IMR-90 (cell line): ENCODE measurements at regions not wholly inside any gene's neighbourhood (a gene's known extent, or its start where the extent isn't known, plus 50 kb on each side); places are given as distances from the start of the nearest gene placed in this dataset.

Source experiments
- ATAC-seq: fragments of 200-7000 bp; cut with Tn5 transposase; 2 replicates; pipeline ENCODE4 v1.9.1; 2020; ENCODE audit warnings: low read depth, mild to moderate bottlenecking, moderate library complexity
- BruUV-seq: library from RNA; stranded (reverse); fragments of 400-500 nt; replicated peaks from 2 replicates; lab custom pipeline; 2021; lab: Mats Ljungman, UMichigan
- CTCF ChIA-PET: fragments of 300-600 bp; formaldehyde crosslinking; extraction: SDS; loops from one replicate; lab custom pipeline; 2021; ENCODE audit warnings: antibody characterized with exemption; lab: Yijun Ruan, JAX
- POLR2A ChIA-PET: fragments of 300-600 bp; sonication (Branson Sonifier 250); formaldehyde crosslinking; loops from one replicate; lab custom pipeline; 2022; ENCODE audit warnings: antibody characterized with exemption; ENCODE audit not compliant: unreplicated experiment; lab: Charles Lee
- DNase-seq: peaks from one replicate; pipeline ENCODE4 v3.0.0; 2013
- H2AFZ ChIP-seq: replicated peaks from 2 replicates; pipeline ENCODE3; 2013; ENCODE audit warnings: low read length, mild to moderate bottlenecking; ENCODE audit not compliant: poor library complexity
- H2AK5ac ChIP-seq: 2 replicates; pipeline ENCODE4 v1.6.1; 2013; ENCODE audit warnings: low read depth, low read length, inconsistent platforms
- H2AK9ac ChIP-seq: replicated peaks from 2 replicates; pipeline ENCODE3; 2013; ENCODE audit warnings: mild to moderate bottlenecking, low read depth, low read length, moderate library complexity; ENCODE audit not compliant: poor library complexity
- H2BK120ac ChIP-seq: 2 replicates; pipeline ENCODE4 v1.6.1; 2013; ENCODE audit warnings: low read depth, low read length, inconsistent platforms
- H2BK15ac ChIP-seq: 3 replicates; pipeline ENCODE4 v1.6.1; 2013; ENCODE audit warnings: low read depth, low read length, inconsistent platforms
- H2BK20ac ChIP-seq: 2 replicates; pipeline ENCODE4 v1.6.1; 2013; ENCODE audit warnings: low read depth, mild to moderate bottlenecking, inconsistent platforms, low read length, moderate library complexity
- H2BK5ac ChIP-seq: 2 replicates; pipeline ENCODE4 v1.6.1; 2013; ENCODE audit warnings: mild to moderate bottlenecking, low read depth, low read length, inconsistent platforms; ENCODE audit not compliant: poor library complexity, severe bottlenecking
- H3K14ac ChIP-seq: replicated peaks from 2 replicates; pipeline ENCODE4 v1.6.1; 2013; ENCODE audit warnings: low read depth, low read length, inconsistent platforms
- H3K18ac ChIP-seq: 2 replicates; pipeline ENCODE4 v1.6.1; 2013; ENCODE audit warnings: low read depth, low read length, control low read depth
- H3K23ac ChIP-seq: 2 replicates; pipeline ENCODE4 v1.6.1; 2013; ENCODE audit warnings: low read depth, low read length, inconsistent platforms
- H3K27ac ChIP-seq: 2 replicates; pipeline ENCODE4 v1.5.1; 2013; ENCODE audit warnings: mild to moderate bottlenecking, control low read depth, low read length; ENCODE audit not compliant: insufficient read depth
- H3K27me3 ChIP-seq: 2 replicates; pipeline ENCODE4 v1.6.1; 2013; ENCODE audit warnings: low read length; ENCODE audit not compliant: control insufficient read depth, insufficient read depth
- H3K36me3 ChIP-seq: 2 replicates; pipeline ENCODE4 v1.6.1; 2013; ENCODE audit warnings: low read length, mixed read lengths; ENCODE audit not compliant: control insufficient read depth, insufficient read depth
- H3K4ac ChIP-seq: 2 replicates; pipeline ENCODE4 v1.6.1; 2013; ENCODE audit warnings: low read depth, low read length, inconsistent platforms
- H3K4me1 ChIP-seq: 2 replicates; pipeline ENCODE4 v1.6.1; 2013; ENCODE audit warnings: low read length, mixed read lengths; ENCODE audit not compliant: control insufficient read depth, insufficient read depth
- H3K4me2 ChIP-seq: 2 replicates; pipeline ENCODE4 v1.6.1; 2013; ENCODE audit warnings: low read depth, mild to moderate bottlenecking, control low read depth, low read length, moderate library complexity
- H3K4me3 ChIP-seq: 2 replicates; pipeline ENCODE4 v1.5.1; 2013; ENCODE audit warnings: low read depth, mild to moderate bottlenecking, control low read depth, low read length, moderate library complexity; ENCODE audit not compliant: insufficient read depth
- H3K56ac ChIP-seq: 2 replicates; pipeline ENCODE4 v1.6.1; 2013; ENCODE audit warnings: low read length, inconsistent platforms; ENCODE audit not compliant: insufficient read depth; ENCODE audit errors: extremely low read depth
- H3K79me1 ChIP-seq, 2 experiments: 2 replicates each; pipeline ENCODE4 v1.6.1; 2013; ENCODE audit warnings: low read length in 2 of 2, inconsistent platforms in 1 of 2, low read depth in 1 of 2
- H3K9ac ChIP-seq: 2 replicates; pipeline ENCODE4 v1.6.1; 2013; ENCODE audit warnings: low read depth, low read length, control low read depth
- H3K9me1 ChIP-seq: 2 replicates; pipeline ENCODE4 v1.6.1; 2013; ENCODE audit warnings: low read length, inconsistent platforms; ENCODE audit not compliant: insufficient read depth
- H3K9me3 ChIP-seq: 2 replicates; pipeline ENCODE4 v1.6.1; 2013; ENCODE audit warnings: low read length; ENCODE audit not compliant: control insufficient read depth, insufficient read depth
- H4K20me1 ChIP-seq: 2 replicates; pipeline ENCODE4 v1.6.1; 2013; ENCODE audit warnings: low read length, inconsistent platforms; ENCODE audit not compliant: insufficient read depth
- H4K5ac ChIP-seq: 2 replicates; pipeline ENCODE4 v1.6.1; 2013; ENCODE audit warnings: mild to moderate bottlenecking, low read depth, low read length, control low read depth
- H4K8ac ChIP-seq, 2 experiments: 2 replicates each; pipeline ENCODE4 v1.6.1; 2013; ENCODE audit warnings: low read depth in 2 of 2, low read length in 2 of 2, control low read depth in 1 of 2, inconsistent platforms in 1 of 2
- H4K91ac ChIP-seq: 2 replicates; pipeline ENCODE4 v1.6.1; 2013; ENCODE audit warnings: low read depth, low read length, inconsistent platforms; ENCODE audit not compliant: insufficient read depth
- CHD1 ChIP-seq: IDR thresholded peaks from 2 replicates; pipeline ENCODE4 v1.6.1; 2012; ENCODE audit warnings: low read depth, low read length, improper control_type of control experiment
- FOS ChIP-seq: fragments of 150-350 bp; IDR thresholded peaks from 2 replicates; pipeline ENCODE4 v1.6.1; 2016; ENCODE audit warnings: low read depth, low read length
- SMC3 ChIP-seq: fragments of 150-350 bp; IDR thresholded peaks from 2 replicates; pipeline ENCODE4 v1.6.1; 2016; ENCODE audit warnings: low read depth, mild to moderate bottlenecking, antibody characterized with exemption, low read length, moderate library complexity
- USF2 ChIP-seq: fragments of 150-350 bp; IDR thresholded peaks from 2 replicates; pipeline ENCODE4 v1.6.1; 2017; ENCODE audit warnings: mild to moderate bottlenecking, antibody characterized with exemption, low read length, low read depth
- WGBS, 2 experiments: methylation state at CpG; one replicate each; pipeline versions ENCODE4 v1.1.5 to v1.1.7; 2013; ENCODE audit warnings: missing lambda C conversion rate in 2 of 2; ENCODE audit not compliant: insufficient read length in 1 of 2; ENCODE audit errors: extremely low coverage in 2 of 2; 5-methylcytosine and 5-hydroxymethylcytosine counted together
- dilution Hi-C: fragments of 300-500 bp; cut with HindIII; formaldehyde crosslinking; loops from one replicate; pipeline ENCODE4 v1.14.3; 2018; ENCODE audit warnings: low sequenced_read_pairs; ENCODE audit not compliant: unreplicated experiment
- in situ Hi-C: fragments of 300-500 bp; cut with MboI; formaldehyde crosslinking; loops from 3 replicates; pipeline ENCODE4 v1.14.3; 2019; ENCODE audit warnings: low sequenced_read_pairs, inconsistent platforms, mixed read lengths
- intact Hi-C: fragments of 100-400 bp; cut with micrococcal nuclease; formaldehyde crosslinking; loops from 2 replicates; pipeline ENCODE4 v1.10.0; 2022

DNA sequence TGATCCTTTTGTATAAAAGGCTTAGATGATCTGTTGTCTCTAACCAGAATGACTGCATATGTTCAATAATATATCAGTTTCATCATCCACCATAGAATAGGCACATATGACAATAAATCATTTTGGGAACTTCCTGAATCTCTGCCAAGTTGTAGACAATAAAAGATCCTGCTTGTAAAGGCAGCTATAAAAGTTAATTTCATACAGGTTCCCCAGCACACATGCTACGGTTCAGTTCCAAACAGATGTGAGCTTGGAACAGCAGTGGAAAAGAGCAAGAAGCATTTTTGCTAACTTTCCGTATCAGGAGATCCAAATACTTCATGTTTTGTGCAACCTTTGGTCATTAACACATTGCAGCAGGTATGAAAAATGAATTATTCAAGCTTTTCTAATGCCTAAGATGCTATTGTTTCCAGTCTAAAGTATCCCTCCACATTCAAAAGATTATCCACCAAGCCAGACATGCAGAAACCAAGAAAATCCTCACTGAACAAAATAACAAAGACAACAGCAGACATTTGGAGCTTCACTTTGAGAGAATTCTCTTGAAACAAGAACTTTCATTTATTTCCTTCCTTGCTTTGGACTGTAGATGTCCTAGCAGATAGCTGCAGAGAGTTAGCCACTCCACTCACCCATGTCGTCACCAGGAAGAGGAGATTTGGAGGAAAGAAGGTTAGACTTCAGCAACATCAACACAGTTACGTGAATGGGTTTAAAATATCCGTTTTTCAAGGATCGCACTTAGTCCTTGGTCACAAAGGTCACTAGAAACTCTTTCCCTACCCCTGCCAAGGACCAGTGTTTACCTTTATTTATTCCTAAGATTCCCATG, 453.5 kb upstream of the JARID2 start:
- H2AFZ ChIP-seq: no peak overlapping the region
- H3K14ac ChIP-seq: peak overlapping the region; percentile 7; the same call in 1 of the 2 replicates
- peak overlapping the region; percentile 42; the same call in 1 of the 2 replicates for H2BK20ac ChIP-seq
- 0 out of 3 replicates have a peak overlapping the region, but pooled peaks have one; percentile 7 for H2BK15ac ChIP-seq
- H2AK5ac ChIP-seq: peak overlapping the region; percentile 1; the same call in 1 of the 2 replicates
- no peaks in the 10 kb centered on the region for H3K27me3 ChIP-seq
- H4K20me1 ChIP-seq: no peaks in the 10 kb centered on the region
- no peaks in the 10 kb centered on the region for H3K36me3 ChIP-seq
- 100% methylated on average over 2 of the region's 6 CpGs; no CpG with 5 or more reads in 1 of the 2 experiments for WGBS, 2 experiments
- dilution Hi-C loops (no loop called here), in situ Hi-C loops (no loop called here), intact Hi-C loops (loop anchor here (10.0 kb wide), 1 partner anchor 578 kb away; no protein-coding TSS in a partner anchor)
- H2AK9ac ChIP-seq: no peak overlapping the region
- peak overlapping the region; percentile 5 for H2BK5ac ChIP-seq
- no peak overlapping the region for H3K4me3 ChIP-seq
- H3K9me3 ChIP-seq: no peaks in the 10 kb centered on the region
- BruUV-seq: no TSS peak
- H4K5ac ChIP-seq: peak overlapping the region; percentile 93
- H3K4ac ChIP-seq: peak overlapping the region; percentile 54; the same call in 1 of the 2 replicates
- no peak overlapping the region for H3K9ac ChIP-seq
- no peaks in the 10 kb centered on the region for H3K9me1 ChIP-seq
- no peak overlapping the region for H3K56ac ChIP-seq
- no peaks in the 10 kb centered on the region for H3K79me1 ChIP-seq
- H4K91ac ChIP-seq: peak overlapping the region; percentile 30; the same call in 1 of the 2 replicates
- CTCF ChIA-PET: interaction anchor here (0.6 kb wide), 1 partner anchor 100 kb away, joined by 3 read pairs; no protein-coding TSS in a partner anchor
- H2BK120ac ChIP-seq: peak overlapping the region; percentile 33; the same call in 1 of the 2 replicates
- no peak overlapping the region for H4K8ac ChIP-seq
- no peak overlapping the region for H3K4me2 ChIP-seq
- no peak for TF ChIP-seq SMC3
- no peak for TF ChIP-seq FOS
- TF ChIP-seq USF2: no peak
- no peak for TF ChIP-seq CHD1
- H3K23ac ChIP-seq: no peak overlapping the region
- no peak for ATAC-seq
- H3K18ac ChIP-seq: peak overlapping the region; percentile 94
- DNase-seq: no peak
- H3K27ac ChIP-seq: peak overlapping the region; percentile 17; the same call in 1 of the 2 replicates
- H3K4me1 ChIP-seq: peaks cover 6% of the 10 kb centered on the region
- POLR2A ChIA-PET: no interaction called here
